IPS-NIHi7 (cell line): ENCODE measurements at regions not wholly inside any gene's neighbourhood (a gene's known extent, or its start where the extent isn't known, plus 50 kb on each side); places are given as distances from the start of the nearest gene placed in this dataset.
"Not testable (repeated sequence)": the region's sequence is repeated elsewhere in the genome, so short reads cannot be mapped to it uniquely, and the experiment has no call there.

Experiments used
- DNase-seq: peaks from one replicate; pipeline ENCODE4 v3.0.0; 2012; ENCODE audit warnings: mixed read lengths; ENCODE audit errors: extremely low spot score

DNA sequence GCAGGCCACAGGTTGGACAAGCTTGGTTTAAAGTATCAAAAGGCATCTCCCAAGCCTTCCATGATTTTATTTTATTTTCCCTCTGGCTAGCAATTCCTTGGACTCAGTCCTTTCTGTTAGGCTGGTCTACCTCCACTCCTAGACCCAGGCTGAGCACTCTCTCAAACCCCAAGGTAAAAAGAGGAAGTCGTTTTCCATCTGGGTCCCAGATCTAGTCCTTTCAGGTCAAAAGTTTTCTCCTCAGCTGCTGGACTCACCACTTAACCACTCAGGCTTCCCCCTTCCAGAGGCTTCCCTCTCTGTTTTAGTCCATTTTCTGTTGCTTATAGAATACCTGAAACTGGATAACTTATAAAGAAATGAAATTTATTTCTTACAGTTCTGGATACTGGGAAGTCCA lies 252.3 kb upstream of the MKLN1 start:
- DNase-seq, result no peak

- no peak for DNase-seq
Measured at GRCh38 chr7:131076032-131076431, 251.6 kb upstream of the MKLN1 start.

DNA sequence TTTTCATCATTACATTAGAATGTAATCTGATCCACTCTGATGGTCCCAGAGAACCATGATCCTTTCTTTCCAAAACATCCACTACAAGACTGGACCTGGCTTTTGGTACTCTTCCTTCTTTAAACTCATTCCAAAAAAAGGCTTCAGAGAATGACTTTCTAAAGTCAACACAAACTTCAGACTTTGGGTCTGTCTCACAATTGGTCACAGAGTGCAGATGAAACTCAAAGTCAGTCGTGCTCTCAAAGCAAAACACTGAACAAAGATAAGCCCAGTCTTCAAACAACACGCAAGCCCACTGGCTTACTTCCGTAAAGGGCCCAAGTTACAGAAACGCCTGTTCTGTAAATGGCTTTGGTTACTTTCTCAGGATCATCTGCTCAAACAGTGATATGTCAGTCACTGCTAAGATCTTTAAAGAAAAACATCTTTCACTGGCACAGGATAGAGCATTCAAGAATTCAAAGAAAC lies 250.9 kb upstream of the MKLN1 start:
- DNase-seq, result no peak

DNA sequence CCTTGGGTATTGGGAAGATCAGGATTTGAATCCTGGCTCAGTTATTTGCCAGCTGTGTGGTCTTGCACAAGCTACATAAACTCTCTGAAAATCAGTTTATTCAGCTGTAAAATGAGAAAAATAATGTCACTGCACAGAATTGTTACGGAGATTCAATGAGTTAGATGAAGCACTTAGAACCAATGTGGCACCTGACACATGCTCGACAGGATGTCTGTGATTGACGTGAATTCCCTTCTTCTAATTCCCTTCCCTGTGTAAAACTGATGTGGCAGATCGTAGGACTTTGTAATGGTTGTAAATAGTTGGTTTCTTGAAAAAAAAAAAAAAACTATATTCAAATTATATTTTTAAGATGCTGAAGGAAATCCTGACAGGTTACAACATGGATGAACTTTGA lies 249.9 kb upstream of the MKLN1 start:
- DNase-seq, result no peak

- no peak for DNase-seq
Measured at GRCh38 chr7:131080754-131081153, 246.9 kb upstream of the MKLN1 start.

DNA sequence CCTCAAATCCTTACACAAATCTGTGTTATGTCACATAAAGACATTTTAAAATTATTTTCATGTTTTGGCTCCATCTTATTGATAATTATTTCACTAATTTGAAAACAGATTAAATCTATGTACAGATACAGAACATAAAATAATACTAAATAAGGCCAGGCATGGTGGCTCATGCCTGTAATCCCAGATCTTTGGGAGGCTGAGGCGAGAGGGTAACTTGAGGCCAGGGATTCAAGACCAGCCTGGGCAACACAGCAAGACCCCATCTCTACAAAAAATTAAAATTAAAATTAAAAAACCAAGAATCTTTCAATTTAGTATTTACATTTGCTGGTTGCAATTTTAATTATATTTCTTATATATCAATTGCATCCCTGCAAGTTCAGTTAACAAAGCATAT lies 246.4 kb upstream of the MKLN1 start:
- DNase-seq, result no peak

GRCh38 chr7:131083781-131084180 lies 243.9 kb upstream of the MKLN1 start:
- DNase-seq, result no peak

GRCh38 chr7:131084336-131084735 lies 243.3 kb upstream of the MKLN1 start:
- DNase-seq, result not testable (repeated sequence)

- no peak for DNase-seq
Measured at GRCh38 chr7:131087756-131088658, 239.7 kb upstream of the MKLN1 start.

GRCh38 chr7:131090188-131090587 lies 237.5 kb upstream of the MKLN1 start:
- DNase-seq, result no peak

GRCh38 chr7:131090886-131091692 lies 236.6 kb upstream of the MKLN1 start:
- no peak for DNase-seq

DNA sequence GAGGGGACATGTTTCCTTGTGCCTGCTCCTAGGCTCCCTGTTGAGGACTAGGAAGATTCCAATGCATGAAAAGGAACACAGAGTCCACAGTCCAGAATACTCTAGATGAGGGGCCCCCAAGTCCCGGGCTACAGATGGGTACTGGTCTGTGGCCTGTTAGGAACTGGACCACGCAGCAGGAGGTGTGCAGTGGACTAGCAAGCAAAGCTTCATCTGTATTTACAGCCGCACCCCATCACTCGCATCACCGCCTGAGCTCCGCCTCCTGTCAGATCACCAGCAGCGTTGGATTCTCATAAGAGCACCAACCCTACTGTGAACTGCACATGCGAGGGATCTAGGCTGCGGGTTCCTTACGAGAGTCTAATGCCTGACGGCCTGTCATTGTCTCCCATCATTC lies 233.0 kb upstream of the MKLN1 start:
- no peak for DNase-seq

DNA sequence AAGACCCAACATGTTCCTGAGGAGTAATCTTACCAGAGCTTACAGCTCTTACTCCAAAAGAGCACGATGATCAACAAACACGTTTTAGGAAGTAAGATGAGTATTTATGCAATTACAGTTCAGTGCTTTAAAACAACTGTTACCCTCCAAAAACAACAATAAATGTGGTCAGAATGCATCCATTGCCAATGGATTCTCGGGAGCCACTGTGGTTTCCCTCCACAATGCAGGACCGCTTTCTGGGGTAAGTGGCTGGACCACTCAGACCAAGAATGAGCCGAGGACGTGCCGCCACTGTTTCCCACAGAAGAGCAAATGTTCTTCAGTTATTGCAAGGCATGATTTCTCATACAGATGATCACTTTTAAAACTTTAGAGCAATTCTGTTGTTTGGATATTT lies 232.3 kb upstream of the MKLN1 start:
- DNase-seq, result no peak

DNA sequence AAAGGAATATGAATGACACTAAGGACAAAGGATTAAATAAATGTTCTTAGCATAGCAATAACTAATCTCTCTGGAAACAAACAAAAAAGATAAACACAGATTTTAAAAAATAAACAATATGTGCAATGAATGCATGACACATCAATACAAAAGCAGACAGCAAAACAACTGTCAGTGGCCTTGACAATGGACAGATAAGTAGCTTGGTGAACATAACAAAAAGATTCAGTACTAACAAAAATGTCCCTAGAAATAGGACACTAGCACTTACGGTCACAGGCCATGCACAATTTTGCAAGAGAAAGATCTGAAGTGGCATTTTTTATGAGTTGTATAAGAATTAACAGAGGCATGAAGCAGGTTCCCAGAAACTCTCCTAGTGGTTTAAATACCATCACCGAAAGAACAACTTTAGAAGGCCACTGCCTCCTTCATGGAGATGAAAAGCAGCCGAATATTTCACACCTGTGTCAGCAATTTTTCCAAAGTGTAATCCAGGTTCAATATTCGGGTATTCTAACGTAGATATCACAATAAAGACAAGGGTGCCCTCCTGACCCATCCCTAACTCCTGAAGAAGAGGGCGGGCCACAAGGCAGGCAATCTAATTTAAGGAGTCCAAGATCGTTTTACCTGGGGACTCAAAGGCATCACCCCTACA lies 231.3 kb upstream of the MKLN1 start:
- DNase-seq, result no peak

- no peak for DNase-seq
Measured at GRCh38 chr7:131097662-131098376, 229.9 kb upstream of the MKLN1 start.

DNA sequence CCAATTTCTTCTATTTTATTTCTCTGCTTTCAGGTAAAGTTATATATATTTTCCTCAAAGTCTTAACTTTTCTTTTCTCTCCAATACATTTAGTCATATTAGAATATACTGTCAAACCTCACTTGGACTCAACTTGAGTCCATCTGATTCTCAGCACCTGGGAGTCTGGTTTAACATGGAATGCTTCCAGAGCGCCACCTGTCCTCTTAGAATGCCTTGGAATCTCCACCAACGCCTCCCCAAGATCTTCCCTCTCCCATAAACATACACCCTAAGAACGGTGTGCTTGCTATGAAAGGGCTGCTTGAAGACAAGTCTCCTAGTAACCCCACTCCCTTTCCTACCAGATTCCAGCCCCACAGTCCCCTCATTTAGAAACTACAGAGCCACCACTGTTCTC lies 229.1 kb upstream of the MKLN1 start:
- no peak for DNase-seq

- no peak for DNase-seq
Measured at GRCh38 chr7:131100357-131101054, 227.2 kb upstream of the MKLN1 start.

DNA sequence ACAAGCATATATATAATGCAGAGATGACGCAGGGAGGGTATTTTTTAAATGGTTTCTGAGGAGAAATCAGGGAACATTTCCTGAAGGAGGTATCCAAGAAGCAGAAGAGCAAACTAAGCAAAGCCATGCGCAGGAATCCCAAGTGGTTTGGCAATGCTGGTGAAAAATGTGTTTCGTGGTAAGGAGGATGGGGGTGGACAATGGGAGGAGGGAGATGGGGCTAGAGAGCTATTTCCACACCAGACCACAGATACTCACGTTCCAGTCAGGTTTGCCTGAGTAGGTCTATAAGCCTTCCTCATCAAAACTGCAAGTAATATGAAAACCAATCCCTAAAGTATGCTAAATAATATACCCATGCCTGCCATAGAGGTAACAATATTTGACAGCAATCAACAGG lies 223.7 kb upstream of the MKLN1 start:
- no peak for DNase-seq

GRCh38 chr7:131104596-131105293 lies 222.9 kb upstream of the MKLN1 start:
- DNase-seq, result no peak

- peak; percentile 53 for DNase-seq
Measured at GRCh38 chr7:131105294-131105798, 222.3 kb upstream of the MKLN1 start.
